ENCODE measurements at regions not wholly inside any gene's neighbourhood (a gene's known extent, or its start where the extent isn't known, plus 50 kb on each side); places are given as distances from the start of the nearest gene placed in this dataset.

DNA sequence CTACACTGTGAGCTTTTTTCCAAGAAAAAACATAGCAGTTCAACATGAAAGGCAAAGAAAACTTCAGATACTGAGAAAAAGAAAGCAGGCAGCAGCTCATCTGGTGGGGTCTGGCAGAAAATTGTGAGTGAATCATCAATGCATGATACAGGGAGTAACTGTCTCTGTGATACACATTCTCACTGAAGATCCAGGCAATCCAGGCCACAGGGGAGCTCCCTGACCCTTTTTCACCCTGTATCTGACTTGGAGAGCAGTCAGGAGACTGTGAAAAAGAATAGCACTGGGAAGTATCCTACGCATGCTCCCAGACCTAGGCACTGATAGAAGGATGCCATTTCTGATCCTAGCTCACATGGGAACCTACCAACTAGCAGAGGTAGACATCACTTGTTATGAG, 269.8 kb downstream of the MBNL1 start (continued):
- TF ChIP-seq ZNF77 (CRISPR knock-in tag; IDR thresholded peaks at IDR 0.05) = no peak
- TF ChIP-seq, protein P1, sequence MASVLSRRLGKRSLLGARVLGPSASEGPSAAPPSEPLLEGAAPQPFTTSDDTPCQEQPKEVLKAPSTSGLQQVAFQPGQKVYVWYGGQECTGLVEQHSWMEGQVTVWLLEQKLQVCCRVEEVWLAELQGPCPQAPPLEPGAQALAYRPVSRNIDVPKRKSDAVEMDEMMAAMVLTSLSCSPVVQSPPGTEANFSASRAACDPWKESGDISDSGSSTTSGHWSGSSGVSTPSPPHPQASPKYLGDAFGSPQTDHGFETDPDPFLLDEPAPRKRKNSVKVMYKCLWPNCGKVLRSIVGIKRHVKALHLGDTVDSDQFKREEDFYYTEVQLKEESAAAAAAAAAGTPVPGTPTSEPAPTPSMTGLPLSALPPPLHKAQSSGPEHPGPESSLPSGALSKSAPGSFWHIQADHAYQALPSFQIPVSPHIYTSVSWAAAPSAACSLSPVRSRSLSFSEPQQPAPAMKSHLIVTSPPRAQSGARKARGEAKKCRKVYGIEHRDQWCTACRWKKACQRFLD (CRISPR knock-in tag; IDR thresholded peaks at IDR 0.05) = no peak

DNA sequence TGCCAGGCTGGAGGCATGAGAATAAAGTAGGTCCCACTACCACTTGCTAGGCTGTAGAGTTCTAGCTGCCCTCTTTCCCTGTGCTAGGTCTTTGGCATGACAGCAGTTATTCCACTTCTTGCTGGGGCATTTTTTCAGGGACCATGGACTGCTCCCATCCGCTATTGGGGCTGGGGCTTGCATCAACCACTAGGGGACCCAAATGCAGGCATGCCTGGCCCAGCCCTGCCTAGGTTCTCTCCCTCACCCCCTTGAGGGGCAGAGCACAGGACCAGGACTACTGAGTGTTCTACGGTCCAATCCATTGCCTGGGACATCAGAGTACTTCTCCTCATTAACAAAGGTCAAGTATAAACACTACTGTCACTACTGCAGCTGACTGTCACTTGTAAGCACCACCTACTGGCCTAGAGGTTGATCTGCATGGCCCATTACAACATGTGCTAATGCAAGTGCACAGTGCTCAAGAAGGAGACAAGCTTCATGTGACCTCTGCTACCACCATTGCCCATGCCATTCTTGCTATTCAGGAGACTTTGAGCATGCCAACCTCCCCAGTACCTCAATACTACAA, 270.5 kb downstream of the MBNL1 start:
- Histone ChIP-seq H3K9me3 (replicated peaks; ENCODE audit: control insufficient read depth, insufficient read depth, low read depth, low read length) (peaks cover 12% of the 10 kb centered on the region), H3K9me1 (ENCODE audit: control insufficient read depth, insufficient read depth, low read length) (no peaks in the 10 kb centered on the region), H3K27ac (ENCODE audit: extremely low read depth, low read depth, low read length) (no peak overlapping the region), H3K4me2 (ENCODE audit: insufficient read depth, low read length) (no peak overlapping the region), H3K9ac (ENCODE audit: insufficient read depth in 1 of 2, low read depth in 2 of 2, low read length in 2 of 2) (no peak overlapping the region), H4K20me1 (replicated peaks; ENCODE audit: control insufficient read depth, insufficient read depth, low read length) (no peaks in the 10 kb centered on the region), H3K4me1 (replicated peaks in 1 of 2; ENCODE audit: control insufficient read depth in 2 of 2, insufficient read depth in 2 of 2, low read length in 2 of 2) (no peaks in the 10 kb centered on the region), H3K27me3 (ENCODE audit: control insufficient read depth in 2 of 2, insufficient read depth in 2 of 2, low read length in 2 of 2) (no peaks in the 10 kb centered on the region), H3K36me3 (ENCODE audit: control insufficient read depth, insufficient read depth, low read length) (no peaks in the 10 kb centered on the region), H3K4me3 (no peak overlapping the region), H3K79me2 (ENCODE audit: control insufficient read depth, insufficient read depth, low read length) (no peaks in the 10 kb centered on the region), H2AFZ (ENCODE audit: low read depth, low read length) (no peak overlapping the region)
- ChIA-PET CTCF (ENCODE audit: low intra/inter-chr PET ratio) (no interaction called here), POLR2A (no interaction called here)
- FAIRE-seq (no peak), ATAC-seq (peak; percentile 65; the same call in 2 of the 3 replicates), DNase-seq (ENCODE audit: extremely low read depth in 1 of 4, low spot score in 3 of 4) (no peak)
- TF ChIP-seq, protein P2, sequence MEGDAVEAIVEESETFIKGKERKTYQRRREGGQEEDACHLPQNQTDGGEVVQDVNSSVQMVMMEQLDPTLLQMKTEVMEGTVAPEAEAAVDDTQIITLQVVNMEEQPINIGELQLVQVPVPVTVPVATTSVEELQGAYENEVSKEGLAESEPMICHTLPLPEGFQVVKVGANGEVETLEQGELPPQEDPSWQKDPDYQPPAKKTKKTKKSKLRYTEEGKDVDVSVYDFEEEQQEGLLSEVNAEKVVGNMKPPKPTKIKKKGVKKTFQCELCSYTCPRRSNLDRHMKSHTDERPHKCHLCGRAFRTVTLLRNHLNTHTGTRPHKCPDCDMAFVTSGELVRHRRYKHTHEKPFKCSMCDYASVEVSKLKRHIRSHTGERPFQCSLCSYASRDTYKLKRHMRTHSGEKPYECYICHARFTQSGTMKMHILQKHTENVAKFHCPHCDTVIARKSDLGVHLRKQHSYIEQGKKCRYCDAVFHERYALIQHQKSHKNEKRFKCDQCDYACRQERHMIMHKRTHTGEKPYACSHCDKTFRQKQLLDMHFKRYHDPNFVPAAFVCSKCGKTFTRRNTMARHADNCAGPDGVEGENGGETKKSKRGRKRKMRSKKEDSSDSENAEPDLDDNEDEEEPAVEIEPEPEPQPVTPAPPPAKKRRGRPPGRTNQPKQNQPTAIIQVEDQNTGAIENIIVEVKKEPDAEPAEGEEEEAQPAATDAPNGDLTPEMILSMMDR (IDR thresholded peaks at IDR 0.05 in 2 of 3, conservative IDR thresholded peaks at IDR 0.05 in 1 of 3; ENCODE audit: insufficient read depth in 2 of 3, low read depth in 1 of 3, low read length in 3 of 3) = peak; percentile 14 to 41 (median 38); a peak in 3 of 6 replicates
- TF ChIP-seq, protein P3, sequence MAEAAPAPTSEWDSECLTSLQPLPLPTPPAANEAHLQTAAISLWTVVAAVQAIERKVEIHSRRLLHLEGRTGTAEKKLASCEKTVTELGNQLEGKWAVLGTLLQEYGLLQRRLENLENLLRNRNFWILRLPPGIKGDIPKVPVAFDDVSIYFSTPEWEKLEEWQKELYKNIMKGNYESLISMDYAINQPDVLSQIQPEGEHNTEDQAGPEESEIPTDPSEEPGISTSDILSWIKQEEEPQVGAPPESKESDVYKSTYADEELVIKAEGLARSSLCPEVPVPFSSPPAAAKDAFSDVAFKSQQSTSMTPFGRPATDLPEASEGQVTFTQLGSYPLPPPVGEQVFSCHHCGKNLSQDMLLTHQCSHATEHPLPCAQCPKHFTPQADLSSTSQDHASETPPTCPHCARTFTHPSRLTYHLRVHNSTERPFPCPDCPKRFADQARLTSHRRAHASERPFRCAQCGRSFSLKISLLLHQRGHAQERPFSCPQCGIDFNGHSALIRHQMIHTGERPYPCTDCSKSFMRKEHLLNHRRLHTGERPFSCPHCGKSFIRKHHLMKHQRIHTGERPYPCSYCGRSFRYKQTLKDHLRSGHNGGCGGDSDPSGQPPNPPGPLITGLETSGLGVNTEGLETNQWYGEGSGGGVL (CRISPR knock-in tag; IDR thresholded peaks at IDR 0.05) = no peak
- in situ Hi-C loops (cut with MboI) = no loop called here
- WGBS (ENCODE audit: insufficient coverage, low coverage, missing lambda C conversion rate) = 30% methylated on average over 2 of the region's 2 CpGs
- intact Hi-C loops (cut with micrococcal nuclease) = no loop called here
- no TSS peak for BruUV-seq (replicated peaks)

All from K562 (cell line).